ENCODE measurements at regions not wholly inside any gene's neighbourhood (a gene's known extent, or its start where the extent isn't known, plus 50 kb on each side); places are given as distances from the start of the nearest gene placed in this dataset.

- in situ Hi-C loops (cut with MboI; ENCODE audit: low pct_unique_long_range_greater_than_20kb, low sequenced_read_pairs): no loop called here
Measured at GRCh38 chr2:70356941-70357683, 55.2 kb upstream of the FAM136A start.

GRCh38 chr2:70354264-70354949 is 52.5 kb upstream of the FAM136A start:
- no peak for DNase-seq
- in situ Hi-C loops (cut with MboI; ENCODE audit: low pct_unique_long_range_greater_than_20kb, low sequenced_read_pairs): no loop called here

More at GRCh38 chr2:70356941-70357683, 55.2 kb upstream of the FAM136A start:
- no peak for DNase-seq
